ENCODE measurements at regions not wholly inside any gene's neighbourhood (a gene's known extent, or its start where the extent isn't known, plus 50 kb on each side); places are given as distances from the start of the nearest gene placed in this dataset.
"Not testable (repeated sequence)": the region's sequence is repeated elsewhere in the genome, so short reads cannot be mapped to it uniquely, and the experiment has no call there.

DNA sequence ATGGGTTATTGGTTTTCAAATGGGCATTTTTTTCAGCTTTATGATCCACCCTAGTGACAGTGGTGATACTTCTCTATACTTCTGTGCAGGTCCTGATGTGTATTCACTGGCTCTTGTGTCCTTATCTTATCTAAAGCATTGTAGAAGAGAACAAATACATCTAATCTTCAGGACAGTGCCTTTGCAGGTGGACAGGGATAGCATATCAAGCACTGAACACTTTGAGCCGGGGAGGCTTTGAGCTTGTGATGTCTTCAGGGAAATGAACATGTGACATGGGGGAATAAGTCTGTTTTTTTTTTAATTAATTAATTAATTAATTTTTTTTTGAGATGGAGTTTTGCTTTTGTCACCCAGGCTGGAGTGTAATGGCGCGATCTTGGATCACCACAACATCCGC lies 115.5 kb upstream of the KLF4 start:
- no peak for DNase-seq

DNA sequence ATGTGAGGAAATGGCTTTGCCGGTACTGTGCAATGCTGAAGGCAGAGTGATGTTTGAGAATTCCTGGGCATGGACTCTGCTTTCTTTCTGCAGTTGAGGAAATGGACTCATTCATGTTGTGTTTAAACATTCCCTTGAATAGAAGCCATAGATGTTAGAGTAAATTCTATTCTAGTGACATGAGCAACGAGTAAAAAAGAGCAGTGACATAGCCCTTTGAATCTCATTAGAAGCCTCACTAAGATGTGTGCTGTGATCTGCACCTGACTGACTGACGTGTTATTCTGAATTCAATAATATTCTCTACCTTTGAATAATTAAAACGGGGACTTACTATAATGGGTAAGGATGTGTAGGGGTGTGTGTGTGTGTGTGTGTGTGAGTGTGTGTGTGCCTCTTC lies 113.7 kb upstream of the KLF4 start:
- no peak for DNase-seq

DNA sequence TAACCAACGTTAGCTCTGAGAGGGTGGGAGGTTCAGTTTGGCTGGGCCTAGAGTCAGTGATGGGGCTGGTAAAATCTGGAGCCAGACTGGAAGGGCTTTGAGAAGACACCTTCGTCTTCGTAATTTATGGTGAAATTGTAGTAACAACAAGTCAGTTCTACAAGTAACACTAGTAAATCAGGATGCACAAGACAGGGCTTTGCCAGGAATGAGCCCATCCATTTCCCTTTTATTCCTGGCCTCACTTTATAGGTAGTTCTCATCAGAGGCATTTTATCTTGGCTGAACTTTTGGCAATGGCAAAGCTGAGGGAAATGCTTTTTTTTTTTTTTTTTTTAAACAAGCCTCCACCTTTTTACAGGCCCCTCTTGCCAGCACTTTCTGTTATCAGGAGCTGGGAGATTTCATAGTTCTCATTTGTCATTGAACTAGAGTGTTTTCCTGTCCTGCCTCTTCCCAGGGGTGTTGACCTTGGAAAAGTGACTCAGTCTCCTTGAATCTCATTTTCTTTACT lies 110.5 kb upstream of the KLF4 start:
- DNase-seq, result no peak

- DNase-seq, result no peak
Measured at GRCh38 chr9:107597743-107598217, 108.2 kb upstream of the KLF4 start.

DNA sequence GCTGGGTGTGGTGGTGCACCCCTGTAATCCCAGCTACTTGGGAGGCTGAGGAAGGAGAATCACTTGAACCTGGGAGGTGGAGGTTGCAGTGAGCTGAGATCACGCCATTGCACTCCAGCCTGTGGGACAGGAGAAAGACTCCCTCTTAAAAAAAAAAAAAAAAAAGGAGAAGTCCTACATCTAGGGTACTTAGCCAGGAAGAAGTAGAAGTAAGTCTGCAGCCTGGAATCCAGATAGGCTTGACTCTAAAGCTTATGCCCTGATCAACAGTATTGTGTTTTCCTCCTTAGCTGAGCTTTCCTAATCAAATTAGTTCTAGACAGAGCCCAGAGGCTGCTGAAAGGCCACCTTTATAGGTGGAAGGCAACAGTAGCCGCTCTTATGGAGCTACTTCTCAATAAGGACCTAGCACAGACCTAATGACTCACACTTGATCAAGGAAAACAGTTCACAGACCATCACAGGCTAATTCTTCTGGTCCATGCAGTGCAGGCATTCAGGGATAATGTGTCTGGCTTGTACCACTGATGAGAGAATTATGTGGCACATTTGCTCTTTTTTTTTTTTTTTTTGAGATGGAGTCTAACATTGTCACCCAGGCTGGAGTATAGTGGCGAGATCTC lies 105.5 kb upstream of the KLF4 start:
- no peak for DNase-seq

DNA sequence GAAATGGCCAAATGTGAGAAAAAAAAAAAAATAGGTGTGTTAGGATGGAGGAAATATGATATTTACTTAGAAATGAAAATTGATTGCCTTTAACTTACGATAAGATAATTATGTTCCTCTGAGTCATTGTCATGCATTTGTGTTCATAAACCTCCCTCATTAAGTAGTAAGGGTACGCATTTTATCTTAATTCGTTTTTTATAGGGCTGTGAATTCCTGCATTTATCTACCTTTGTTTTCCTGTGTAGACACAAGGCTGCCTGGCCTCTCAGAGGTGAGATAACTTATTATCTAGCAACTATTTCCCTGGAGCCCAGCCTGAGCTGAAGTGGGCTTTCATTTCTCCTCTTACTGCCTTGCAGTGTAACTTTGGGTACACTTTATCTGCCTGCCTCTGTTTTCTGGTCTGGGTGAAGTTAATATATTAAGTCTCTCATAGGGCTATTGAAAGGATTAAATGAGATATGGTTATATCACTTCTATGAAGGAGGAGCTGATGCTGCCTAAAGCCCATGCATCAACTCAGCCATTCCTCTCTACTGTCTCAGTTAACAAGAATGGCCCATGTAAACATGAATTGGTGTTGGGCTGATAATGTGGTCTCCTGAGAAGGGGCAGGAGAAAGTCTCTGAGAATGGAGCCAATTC lies 103.8 kb upstream of the KLF4 start:
- DNase-seq, result no peak

DNA sequence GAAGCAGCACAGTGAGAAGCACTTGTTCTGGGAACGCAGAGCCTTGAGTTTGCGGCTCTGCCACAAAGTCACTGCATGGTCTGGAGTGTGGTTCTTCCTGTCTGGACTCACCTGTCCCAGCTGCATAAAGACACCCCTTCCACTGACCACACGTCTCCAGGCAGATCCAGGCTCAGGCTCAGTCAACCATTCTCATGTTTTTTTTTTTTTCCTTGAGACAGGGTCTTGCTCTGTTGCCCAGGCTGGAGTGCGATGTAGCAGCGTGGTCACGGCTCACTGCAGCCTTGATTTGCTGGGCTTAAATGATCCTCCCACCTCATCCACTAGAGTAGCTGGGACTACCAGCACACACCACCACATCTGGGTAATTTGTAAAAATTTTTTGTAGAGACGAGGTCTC lies 102.9 kb upstream of the KLF4 start:
- DNase-seq, result no peak

DNA sequence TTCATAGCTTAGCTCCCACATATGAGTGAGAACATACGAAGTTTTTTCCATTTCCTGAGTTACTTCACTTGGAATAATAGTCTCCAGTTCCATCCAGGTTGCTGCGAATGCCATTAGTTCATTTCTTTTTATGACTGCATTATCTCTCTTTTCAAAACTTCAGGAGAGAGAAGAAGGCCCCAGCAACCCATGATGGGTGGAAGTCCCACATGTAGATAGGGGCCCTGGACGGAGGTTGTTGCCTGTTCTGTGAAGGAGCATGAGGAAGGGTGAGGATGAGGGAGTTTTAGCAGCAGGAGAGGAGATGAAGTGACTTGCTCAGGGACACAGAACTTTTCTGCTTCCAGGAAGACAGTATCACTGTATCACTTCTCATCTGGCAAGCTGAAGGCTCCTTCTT lies 102.2 kb upstream of the KLF4 start:
- DNase-seq, result no peak

DNA sequence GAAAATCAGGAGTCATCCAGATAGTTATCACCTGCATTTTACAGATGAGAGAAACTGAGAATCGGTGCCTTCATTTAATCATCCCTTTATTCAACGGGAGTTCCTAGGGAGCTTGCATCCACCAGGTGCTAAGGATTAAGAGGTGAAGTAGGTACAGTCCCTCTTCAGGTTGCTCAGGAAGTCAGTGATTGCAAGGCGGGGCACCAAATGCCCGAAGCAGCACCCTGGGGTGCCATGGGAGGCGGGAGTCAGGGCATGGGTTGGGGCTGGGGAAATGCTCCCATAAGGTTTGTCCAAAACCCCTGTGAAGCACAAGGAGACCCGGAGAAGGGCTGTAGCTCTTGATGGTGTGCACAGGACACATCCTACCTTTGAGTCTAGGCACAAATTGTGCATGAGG lies 98.8 kb upstream of the KLF4 start:
- no peak for DNase-seq

DNA sequence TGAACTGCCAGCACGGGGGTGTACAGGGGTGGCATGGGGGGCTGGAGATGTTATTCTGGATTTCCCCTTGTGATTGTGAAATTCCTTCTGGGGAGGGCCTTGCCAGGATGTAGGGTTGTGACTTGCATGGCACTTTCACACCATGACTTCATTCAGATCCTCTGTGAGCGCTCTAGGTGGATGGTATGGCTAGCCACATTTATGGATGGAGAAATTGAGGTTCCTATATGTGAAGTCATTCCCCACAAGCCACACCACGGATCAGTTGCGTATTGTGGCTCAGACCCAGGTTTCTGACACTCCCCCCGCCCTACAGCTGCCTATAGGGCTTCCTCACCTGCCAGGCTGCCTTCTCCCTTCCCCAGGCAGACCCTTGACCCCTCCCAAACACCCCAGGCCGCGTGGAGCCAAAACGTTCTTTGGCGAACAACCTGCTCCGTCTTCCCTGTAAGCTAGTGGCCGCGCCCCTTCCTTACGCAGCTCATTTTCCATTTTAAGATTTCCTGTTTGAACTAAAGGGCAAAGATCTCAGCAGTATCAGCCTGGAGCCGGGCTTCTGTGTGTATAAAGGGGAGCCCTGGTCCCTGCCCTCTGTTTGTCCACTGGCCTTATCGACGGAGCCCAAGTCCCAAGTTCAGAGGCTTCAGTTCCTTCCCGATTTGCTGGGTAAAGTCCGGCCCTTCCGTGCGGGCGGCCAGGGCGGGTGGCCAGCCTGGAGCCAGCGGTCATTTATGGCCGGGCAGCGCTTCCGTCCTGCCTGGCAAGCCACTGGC lies 97.8 kb upstream of the KLF4 start:
- no peak for DNase-seq

DNA sequence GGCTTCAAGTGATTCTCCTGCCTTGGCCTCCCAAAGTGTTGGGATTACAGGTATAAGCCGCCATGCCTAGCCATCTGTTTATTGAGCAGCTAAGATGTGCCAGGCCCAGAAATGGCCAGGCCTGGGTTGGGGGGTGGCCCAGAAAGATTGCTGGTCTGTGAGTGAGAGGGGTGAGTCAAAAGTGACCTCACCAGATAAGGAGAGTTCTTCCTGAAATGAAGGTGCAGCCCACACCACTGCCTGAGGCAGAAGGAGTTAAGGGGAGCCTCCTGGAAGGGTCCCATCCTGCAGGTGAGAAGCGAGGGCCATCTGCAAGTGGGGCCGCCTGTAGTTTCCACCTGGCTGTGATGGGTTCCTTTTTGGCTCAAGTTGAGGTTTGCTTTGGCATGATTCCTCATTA lies 96.9 kb upstream of the KLF4 start:
- DNase-seq, result no peak

GRCh38 chr9:107585465-107585864 lies 95.9 kb upstream of the KLF4 start:
- no peak for DNase-seq

- no peak for DNase-seq
Measured at GRCh38 chr9:107584944-107585343, 95.4 kb upstream of the KLF4 start.

DNA sequence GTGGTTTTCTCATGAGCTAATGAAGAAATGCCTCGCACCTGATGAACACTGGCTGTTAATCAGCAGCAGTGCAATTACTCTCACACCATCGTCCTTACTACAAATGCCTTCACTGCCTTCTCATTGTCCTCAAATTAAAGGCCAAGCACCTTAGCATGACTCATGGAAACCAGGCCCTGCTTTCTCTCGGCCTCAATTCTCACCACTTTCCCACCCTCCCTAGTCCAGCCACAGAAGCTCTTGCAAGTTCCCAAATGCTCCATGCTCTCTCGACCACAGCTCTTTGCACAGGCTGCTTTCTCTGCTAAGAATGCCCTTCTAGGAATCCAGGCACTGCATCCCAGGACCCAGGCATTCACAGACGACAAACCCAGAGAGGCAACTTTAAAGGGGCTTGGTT lies 94.6 kb upstream of the KLF4 start:
- no peak for DNase-seq

- DNase-seq, result no peak
Measured at GRCh38 chr9:107577140-107577776, 87.7 kb upstream of the KLF4 start.

GRCh38 chr9:107571148-107571547 lies 81.6 kb upstream of the KLF4 start:
- no peak for DNase-seq

- no peak for DNase-seq
Measured at GRCh38 chr9:107569174-107569573, 79.6 kb upstream of the KLF4 start.

DNA sequence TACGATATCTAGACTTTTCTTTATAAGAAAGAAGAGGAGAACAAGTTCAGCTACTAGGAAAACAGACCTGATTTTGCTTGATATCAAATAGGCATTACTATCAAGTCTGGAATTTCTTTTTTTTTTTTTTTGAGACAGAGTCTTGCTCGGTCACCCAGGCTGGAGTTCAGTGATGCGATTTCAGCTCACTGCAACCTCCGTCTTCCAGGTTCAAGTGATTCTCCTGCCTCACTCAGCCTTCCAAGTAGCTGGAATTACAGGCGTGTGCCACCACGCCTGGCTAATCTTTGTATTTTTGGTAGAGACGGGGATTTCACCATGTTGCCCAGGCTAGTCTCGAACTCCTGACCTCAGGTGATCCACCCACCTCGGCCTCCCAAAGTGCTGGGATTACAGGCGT lies 78.8 kb upstream of the KLF4 start:
- not testable (repeated sequence) for DNase-seq

DNA sequence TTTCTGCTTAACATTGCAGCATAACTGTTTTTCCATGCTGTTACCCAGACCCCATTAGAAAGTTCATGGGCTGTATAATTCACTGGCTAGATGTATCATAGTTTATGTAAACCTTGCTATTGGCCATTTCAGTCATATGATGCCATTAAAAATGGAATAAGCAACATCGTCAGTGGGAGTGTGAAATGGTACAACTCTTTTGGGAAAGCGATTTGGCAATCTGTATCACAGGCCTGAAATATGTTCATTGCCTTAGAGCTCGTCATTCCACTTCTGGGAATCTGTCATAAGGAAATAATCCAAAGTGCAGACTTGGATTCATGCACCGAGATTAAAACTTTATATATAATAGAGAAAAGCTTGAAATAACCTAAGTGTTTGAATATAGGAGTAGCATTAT lies 77.9 kb upstream of the KLF4 start:
- DNase-seq, result no peak

DNA sequence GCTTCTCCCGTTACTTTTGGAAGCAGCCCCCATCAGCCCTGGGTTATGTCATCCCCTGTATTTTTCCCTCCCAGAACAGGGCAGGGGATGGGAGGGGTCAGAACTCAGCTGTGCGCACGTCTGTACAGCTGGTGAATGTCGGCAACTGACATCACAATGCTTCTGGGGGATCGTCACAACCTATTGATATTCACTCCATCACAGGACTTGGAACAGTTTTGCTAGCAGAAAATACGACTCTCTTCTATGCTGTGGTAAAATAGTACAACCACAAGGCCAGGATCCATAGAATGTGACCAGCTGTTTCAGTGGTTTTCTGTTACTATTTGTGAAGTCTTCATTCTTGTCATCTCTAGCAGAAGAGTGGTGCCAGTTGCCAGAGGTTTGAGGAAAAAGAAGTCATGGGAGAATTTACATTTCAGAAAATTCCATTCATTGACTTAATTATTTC lies 77.1 kb upstream of the KLF4 start:
- DNase-seq, result peak; percentile 85

GRCh38 chr9:107562798-107563197 lies 73.2 kb upstream of the KLF4 start:
- DNase-seq, result no peak

DNA sequence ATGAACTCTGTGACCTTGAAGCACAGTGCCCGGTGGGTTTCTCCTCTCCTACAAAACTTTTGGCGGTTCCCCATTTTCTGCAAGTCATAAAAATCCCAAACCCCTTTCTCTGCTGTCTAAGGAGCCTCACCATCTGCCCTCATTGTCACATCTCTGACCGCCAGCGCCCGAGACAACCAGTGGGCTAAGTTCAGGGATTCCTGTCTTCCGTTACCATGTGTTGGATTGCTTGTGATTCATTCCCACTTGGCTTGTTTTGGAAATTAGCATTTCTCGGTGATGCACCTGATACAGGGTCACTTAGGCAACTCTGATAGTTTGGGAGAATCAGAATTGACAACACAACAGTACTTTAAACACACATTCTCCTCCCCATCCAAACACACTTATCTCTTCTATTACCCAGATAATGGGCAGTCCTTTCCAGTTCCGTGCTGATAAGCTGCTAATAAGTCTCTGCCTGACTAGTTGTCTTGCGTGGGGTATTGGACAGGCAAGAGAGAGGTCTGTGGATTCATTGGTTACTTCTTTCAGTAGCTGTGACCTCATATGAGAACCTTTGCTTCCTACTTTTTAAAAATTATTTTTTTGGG lies 70.0 kb upstream of the KLF4 start:
- DNase-seq, result no peak

Measured in tongue (tissue), 1 donor.